ENCODE measurements at regions not wholly inside any gene's neighbourhood (a gene's known extent, or its start where the extent isn't known, plus 50 kb on each side); places are given as distances from the start of the nearest gene placed in this dataset.
"Not testable (repeated sequence)": the region's sequence is repeated elsewhere in the genome, so short reads cannot be mapped to it uniquely, and the experiment has no call there.

DNA sequence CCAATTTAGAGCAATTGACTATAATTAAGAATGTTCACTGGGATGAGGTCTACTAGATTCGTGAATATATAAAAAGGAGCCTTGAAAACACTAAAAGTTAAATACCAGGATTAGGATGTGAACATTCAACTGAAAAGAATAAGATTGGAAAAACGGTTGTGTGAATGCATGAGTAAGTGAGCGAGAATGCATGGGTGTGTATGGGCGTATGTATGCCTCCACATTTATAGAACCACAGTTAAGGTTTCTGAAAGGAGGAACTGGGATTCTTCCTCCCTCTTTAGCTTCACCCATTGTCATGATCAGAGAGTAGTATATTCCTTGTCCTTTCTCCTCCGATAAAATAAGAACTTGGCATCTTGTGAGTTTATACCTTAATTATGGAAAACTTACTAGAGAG lies 151.1 kb upstream of the UBE2E3 start:
- DNase-seq, result no peak

DNA sequence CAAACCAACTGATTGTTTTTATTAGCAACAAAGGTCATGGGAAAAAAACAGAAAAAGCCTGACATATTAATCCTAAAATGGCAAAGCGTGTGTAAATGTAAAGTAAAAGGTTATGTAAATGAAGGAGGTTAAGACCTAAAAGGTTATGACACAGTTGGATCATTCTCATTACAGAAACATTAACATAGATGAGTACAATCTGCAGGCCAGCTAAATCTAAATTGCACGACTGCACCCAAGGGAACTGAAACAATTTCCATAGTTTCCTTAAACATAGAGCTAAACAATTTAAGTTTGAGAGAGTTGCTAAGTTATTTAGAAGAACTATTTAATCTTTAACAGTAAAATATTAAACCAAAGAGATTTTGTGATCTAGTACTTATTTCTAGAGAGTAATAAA lies 151.6 kb upstream of the UBE2E3 start:
- DNase-seq, result no peak

GRCh38 chr2:180823546-180824141 lies 156.8 kb upstream of the UBE2E3 start:
- DNase-seq, result no peak

GRCh38 chr2:180819106-180819505 lies 161.3 kb upstream of the UBE2E3 start:
- no peak for DNase-seq

DNA sequence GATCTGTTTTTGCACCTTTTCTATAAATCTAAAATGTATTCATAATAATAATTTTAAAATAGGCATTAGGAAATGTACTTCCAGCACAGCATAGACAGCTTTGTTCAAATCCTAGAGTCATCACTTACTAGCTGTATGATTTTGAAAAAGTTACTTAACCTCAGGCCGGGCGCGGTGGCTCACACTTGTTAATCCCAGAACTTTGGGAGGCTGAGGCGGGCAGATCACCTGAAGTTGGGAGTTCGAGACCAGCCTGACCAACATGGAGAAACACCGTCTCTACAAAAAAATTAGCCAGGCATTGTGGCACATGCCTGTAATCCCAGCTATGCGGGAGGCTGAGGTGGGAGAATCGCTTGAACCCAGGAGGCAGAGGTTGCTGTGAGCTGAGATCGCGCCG lies 161.7 kb upstream of the UBE2E3 start:
- not testable (repeated sequence) for DNase-seq

DNA sequence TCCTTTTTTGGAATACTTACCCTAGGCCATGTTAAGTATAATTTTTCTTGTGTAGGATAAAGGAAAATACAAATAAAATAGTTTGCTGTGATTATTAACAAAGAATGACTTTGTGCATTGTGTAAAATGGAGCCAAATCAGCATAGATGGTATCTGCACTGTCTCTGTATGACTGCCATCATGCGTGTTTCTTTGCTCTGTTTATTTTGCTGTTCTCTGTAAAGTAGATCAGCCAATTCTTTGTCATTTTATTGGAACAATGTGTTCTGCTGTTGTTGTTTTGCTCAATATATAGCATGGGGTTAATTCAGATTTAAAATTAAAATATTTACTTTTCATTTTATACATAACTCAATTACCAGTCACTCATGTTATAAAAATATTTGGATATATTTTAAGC lies 181.3 kb upstream of the UBE2E3 start:
- no peak for DNase-seq

DNA sequence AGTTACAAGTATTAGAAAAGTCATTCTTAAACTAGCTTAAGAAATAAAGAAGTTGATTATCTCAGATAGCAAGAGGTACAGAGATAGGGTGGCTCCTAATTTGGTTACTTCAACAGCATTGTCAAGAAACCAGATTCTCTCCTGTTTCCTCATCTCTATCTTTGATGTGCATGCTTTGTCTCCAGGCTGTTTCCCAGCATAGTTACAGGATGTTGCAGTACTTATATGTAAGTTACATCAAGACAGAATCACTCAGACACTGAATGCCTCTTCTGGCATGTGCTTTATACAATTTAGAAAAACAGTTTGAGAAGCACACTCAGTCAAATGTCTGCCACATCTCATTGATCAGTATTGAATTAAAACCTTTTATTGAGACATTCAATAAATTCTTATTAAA lies 189.5 kb upstream of the UBE2E3 start:
- DNase-seq, result no peak

GRCh38 chr2:180787330-180787729 lies 193.1 kb upstream of the UBE2E3 start:
- DNase-seq, result no peak

DNA sequence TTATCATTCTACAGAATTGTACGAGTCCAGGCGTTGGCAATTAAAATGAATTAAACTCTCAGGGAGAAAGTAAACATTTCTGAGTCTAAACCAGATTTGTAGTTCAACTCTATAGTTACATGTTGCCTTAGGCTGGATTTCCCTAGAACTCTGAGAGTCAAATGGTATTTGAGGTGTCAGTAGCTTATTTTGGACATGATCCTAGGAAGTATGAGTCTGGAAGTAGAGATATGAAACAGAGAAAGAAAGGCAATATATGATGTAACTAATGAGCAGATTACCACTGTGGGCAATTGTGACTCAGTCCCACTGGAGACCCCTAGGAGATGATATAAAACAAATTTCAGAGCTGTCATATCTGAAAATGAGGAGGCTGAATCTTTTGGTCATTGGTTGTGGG lies 199.1 kb upstream of the UBE2E3 start:
- no peak for DNase-seq

GRCh38 chr2:180778291-180778690 lies 202.1 kb upstream of the UBE2E3 start:
- DNase-seq, result no peak

- no peak for DNase-seq
Measured at GRCh38 chr2:180776921-180777320, 203.5 kb upstream of the UBE2E3 start.

- DNase-seq, result no peak
Measured at GRCh38 chr2:180775711-180776110, 204.7 kb upstream of the UBE2E3 start.

DNA sequence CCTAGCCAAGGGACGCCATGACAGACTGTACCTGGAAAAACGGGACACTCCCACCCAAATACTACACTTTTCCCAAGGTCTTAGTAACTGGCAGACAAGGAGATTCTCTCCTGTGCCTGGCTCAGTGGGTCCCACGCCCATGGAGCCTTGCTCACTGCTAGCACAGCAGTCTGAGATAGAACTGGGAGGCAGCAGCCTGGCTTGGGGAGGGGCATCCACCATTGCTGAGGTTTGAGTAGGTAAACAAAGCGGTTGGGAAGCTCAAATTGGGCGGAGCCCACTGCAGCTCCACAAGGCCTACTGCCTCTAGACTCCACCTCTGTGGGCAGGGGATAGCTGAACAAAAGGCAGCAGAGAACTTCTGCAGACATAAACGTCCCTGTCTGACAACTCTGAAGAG lies 215.1 kb upstream of the UBE2E3 start:
- not testable (repeated sequence) for DNase-seq

- no peak for DNase-seq
Measured at GRCh38 chr2:180763263-180763989, 217.0 kb upstream of the UBE2E3 start.

GRCh38 chr2:180761224-180761623 lies 219.2 kb upstream of the UBE2E3 start:
- no peak for DNase-seq

GRCh38 chr2:180759631-180760030 lies 220.8 kb upstream of the UBE2E3 start:
- DNase-seq, result no peak

DNA sequence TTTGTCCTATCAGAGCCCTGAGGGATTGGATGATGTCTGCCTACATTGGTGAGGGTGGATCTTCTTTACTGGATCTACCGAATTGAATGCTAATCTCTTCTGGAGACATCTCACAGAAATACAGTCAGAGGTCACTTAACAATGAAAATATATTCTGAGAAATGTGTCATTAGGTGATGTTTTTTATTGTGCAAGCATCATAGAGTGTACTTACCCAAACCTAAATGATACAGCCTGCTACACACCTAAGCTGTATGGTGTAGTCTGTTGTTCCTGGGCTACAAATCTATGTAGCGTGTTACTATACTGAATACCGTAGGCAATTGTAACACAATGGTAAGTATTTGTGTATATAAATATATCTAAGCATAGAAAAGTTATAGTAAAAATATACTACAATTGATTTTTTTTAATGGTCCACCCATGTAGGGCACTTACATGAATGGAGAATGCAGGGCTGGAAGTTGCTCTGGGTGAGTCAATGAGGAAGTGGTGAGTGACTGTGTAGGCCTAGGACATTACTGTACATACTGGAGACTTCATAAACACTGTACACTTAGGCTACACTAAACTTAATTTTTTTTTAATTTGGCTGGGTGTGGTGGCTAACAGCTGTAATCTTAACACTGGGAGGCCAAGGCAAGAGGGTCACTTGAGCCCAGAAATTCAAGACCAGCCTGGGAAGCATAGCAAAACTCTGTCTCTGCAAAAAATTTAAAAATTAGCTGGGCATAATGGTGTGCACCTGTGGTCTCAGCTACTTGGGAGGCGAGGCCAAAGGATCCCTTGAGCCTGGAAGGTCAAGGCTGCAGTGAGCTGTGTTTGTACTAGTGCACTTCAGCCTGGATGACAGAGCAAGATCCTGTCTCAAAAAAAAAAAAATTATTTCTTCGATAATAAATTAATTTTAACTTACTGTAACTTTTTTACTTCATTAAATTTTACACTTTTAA lies 226.3 kb upstream of the UBE2E3 start:
- no peak for DNase-seq

DNA sequence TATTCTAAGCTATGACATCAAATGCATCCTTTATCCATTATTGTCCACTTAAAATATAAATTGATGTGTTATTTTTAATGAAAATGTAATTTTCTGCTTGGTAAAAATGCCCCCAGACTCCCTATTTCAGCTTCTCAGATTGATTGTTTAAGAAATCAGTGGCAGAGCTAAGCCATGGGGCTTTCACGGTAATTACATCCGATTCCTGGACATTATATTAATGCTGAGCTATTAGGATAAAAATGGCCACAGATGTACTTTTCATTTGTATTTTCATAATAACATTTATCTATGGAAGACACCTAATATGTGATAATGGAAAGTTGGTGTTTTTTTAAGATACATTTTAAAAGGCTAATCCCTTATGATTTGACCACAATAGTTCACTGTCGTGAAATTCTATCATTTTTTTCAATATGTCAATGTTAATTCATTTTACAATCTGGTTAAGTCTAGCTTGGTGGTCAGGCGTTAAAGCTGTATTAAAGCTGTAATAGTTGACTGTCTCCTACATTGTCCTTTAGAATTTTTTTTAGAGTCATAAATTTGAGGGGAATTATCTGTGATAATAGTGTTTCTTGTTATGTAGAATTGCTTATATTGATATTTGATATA lies 229.0 kb upstream of the UBE2E3 start:
- no peak for DNase-seq

GRCh38 chr2:180747728-180748127 lies 232.7 kb upstream of the UBE2E3 start:
- DNase-seq, result no peak

GRCh38 chr2:180743401-180743800 lies 237.0 kb upstream of the UBE2E3 start:
- no peak for DNase-seq

- DNase-seq, result no peak
Measured at GRCh38 chr2:180742801-180743200, 237.6 kb upstream of the UBE2E3 start.

GRCh38 chr2:180739070-180739469 lies 241.3 kb upstream of the UBE2E3 start:
- DNase-seq, result no peak

DNA sequence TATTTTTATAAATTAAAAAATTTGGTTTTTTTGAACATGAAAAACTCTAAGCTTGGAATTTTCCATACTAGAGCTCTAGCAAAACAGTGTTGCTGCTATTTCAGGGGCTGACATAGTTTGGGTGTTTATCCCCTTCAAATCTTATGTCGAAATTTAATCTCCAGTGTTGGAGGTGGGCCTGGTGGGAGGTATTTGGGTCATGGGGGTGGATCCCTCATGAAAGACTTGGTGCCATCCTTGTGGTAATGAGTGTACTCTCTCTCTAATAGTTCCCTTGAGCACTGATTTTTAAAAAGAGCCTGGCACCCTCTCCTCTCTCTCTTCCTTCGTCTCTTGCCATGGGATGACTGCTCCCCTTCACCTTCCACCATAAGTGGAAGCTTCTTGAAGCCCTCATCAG lies 244.6 kb upstream of the UBE2E3 start:
- DNase-seq, result no peak

Data from dermis blood vessel endothelial cell (primary cell).